Neural progenitor cell (in vitro differentiated cells): ENCODE measurements at regions not wholly inside any gene's neighbourhood (a gene's known extent, or its start where the extent isn't known, plus 50 kb on each side); places are given as distances from the start of the nearest gene placed in this dataset.

Source experiments
- CTCF ChIP-seq: fragments of 200-600 bp; sonication (generic); IDR thresholded peaks from 2 replicates; pipeline ENCODE4 v1.5.1; 2017; ENCODE audit warnings: antibody characterized with exemption, mild to moderate bottlenecking
- EZH2 ChIP-seq: fragments of 200-600 bp; sonication (generic); IDR thresholded peaks from 2 replicates; pipeline ENCODE4 v1.6.1; 2017; ENCODE audit warnings: antibody characterized with exemption, mild to moderate bottlenecking, moderate library complexity
- EZH2phosphoT487 ChIP-seq: fragments of 200-600 bp; sonication (generic); IDR thresholded peaks from 2 replicates; pipeline ENCODE4 v1.6.1; 2017; ENCODE audit warnings: antibody characterized with exemption

- TF ChIP-seq CTCF (no peak), EZH2phosphoT487 (no peak), EZH2 (no peak)
These were observed 466.6 kb upstream of the EYS start for GRCh38 chr6:66173587-66173986.
